ENCODE measurements at regions not wholly inside any gene's neighbourhood (a gene's known extent, or its start where the extent isn't known, plus 50 kb on each side); places are given as distances from the start of the nearest gene placed in this dataset.

GRCh38 chr5:88395264-88395663, 126.6 kb upstream of the TMEM161B start:
- Histone ChIP-seq H3K27me3 (ENCODE audit: control insufficient read depth in 4 of 4, insufficient read depth in 4 of 4, low read length in 3 of 4) (no peaks in the 10 kb centered on the region), H3K9me3 (ENCODE audit: control insufficient read depth in 4 of 4, low read length in 3 of 4) (no peaks in the 10 kb centered on the region), H3K4me1 (ENCODE audit: control insufficient read depth in 4 of 4, insufficient read depth in 4 of 4, low read length in 3 of 4) (no peaks in the 10 kb centered on the region), H3K36me3 (ENCODE audit: control insufficient read depth in 4 of 4, insufficient read depth in 3 of 4, low read depth in 1 of 4, low read length in 3 of 4) (no peaks in the 10 kb centered on the region), H3K9ac (ENCODE audit: low read depth in 1 of 2, low read length in 2 of 2) (no peak overlapping the region), H3K4me3 (ENCODE audit: low read depth in 1 of 3, low read length in 3 of 3) (no peak overlapping the region), H3K27ac (ENCODE audit: low read depth in 1 of 2, low read length in 2 of 2) (no peak overlapping the region)
- WGBS: 81% methylated on average over 4 of the region's 4 CpGs
- no peak for DNase-seq (ENCODE audit: low spot score)
- no peak for TF ChIP-seq NR2F2 (IDR thresholded peaks at IDR 0.05)
- TF ChIP-seq, protein P1, sequence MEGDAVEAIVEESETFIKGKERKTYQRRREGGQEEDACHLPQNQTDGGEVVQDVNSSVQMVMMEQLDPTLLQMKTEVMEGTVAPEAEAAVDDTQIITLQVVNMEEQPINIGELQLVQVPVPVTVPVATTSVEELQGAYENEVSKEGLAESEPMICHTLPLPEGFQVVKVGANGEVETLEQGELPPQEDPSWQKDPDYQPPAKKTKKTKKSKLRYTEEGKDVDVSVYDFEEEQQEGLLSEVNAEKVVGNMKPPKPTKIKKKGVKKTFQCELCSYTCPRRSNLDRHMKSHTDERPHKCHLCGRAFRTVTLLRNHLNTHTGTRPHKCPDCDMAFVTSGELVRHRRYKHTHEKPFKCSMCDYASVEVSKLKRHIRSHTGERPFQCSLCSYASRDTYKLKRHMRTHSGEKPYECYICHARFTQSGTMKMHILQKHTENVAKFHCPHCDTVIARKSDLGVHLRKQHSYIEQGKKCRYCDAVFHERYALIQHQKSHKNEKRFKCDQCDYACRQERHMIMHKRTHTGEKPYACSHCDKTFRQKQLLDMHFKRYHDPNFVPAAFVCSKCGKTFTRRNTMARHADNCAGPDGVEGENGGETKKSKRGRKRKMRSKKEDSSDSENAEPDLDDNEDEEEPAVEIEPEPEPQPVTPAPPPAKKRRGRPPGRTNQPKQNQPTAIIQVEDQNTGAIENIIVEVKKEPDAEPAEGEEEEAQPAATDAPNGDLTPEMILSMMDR (IDR thresholded peaks at IDR 0.05; ENCODE audit: low read depth, low read length, missing input control): no peak
- no peak for TF ChIP-seq EGR1 (IDR thresholded peaks at IDR 0.05; ENCODE audit: low read depth in 2 of 2)
- TF ChIP-seq HNF4A (conservative IDR thresholded peaks at IDR 0.05): no peak

DNA sequence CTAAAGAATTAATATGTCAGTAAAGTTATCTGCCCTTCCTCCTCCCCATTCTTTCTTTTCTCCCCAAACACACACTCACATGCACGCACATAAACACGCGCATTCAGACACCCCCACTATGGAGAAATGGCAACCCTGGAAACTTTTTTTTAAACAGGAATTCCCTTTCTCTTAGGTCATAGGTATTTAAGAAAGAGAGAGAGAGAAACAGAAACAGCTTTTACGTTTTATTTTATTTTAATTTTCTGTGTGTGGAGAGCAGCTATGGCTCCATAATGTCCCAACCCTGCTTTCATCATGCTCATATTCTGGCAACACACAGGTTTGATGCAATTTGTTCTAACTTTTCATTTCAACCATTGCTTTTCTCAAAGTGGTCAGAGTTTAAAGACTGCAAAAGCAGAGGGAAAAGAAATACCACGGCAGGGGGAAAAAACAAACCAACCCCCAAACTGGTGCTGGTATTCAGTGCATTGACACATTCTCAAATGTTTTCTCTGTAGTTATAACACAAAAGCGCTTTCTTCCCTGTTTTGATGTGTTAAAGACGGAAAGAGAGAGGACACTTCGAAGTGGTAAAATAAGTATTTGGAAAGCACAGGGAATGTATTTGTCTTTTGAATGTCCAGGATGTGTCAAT, 126.0 kb upstream of the TMEM161B start:
- no peaks in the 10 kb centered on the region for H3K36me3 ChIP-seq (ENCODE audit: control insufficient read depth in 4 of 4, insufficient read depth in 3 of 4, low read depth in 1 of 4, low read length in 3 of 4)
- H3K9me3 ChIP-seq (ENCODE audit: control insufficient read depth in 4 of 4, low read length in 3 of 4): no peaks in the 10 kb centered on the region
- H3K4me3 ChIP-seq (ENCODE audit: low read depth in 1 of 3, low read length in 3 of 3): no peak overlapping the region
- H3K27me3 ChIP-seq (ENCODE audit: control insufficient read depth in 4 of 4, insufficient read depth in 4 of 4, low read length in 3 of 4): no peaks in the 10 kb centered on the region
- no peak overlapping the region for H3K9ac ChIP-seq (ENCODE audit: low read depth in 1 of 2, low read length in 2 of 2)
- TF ChIP-seq, protein P1 (IDR thresholded peaks at IDR 0.05; ENCODE audit: low read depth, low read length, missing input control): no peak
- TF ChIP-seq SP1 (IDR thresholded peaks at IDR 0.05) (no peak), HNF4G (IDR thresholded peaks at IDR 0.05) (no peak), NR2F2 (IDR thresholded peaks at IDR 0.05) (no peak), ZBTB33 (IDR thresholded peaks at IDR 0.05) (no peak), TAF1 (conservative IDR thresholded peaks at IDR 0.05) (no peak), RAD21 (IDR thresholded peaks at IDR 0.05) (no peak), ATF3 (IDR thresholded peaks at IDR 0.05) (no peak), GABPA (IDR thresholded peaks at IDR 0.05 in 1 of 2, conservative IDR thresholded peaks at IDR 0.05 in 1 of 2) (no peak), JUND (IDR thresholded peaks at IDR 0.05) (no peak), RXRA (IDR thresholded peaks at IDR 0.05) (no peak), REST (IDR thresholded peaks at IDR 0.05) (no peak), HNF4A (conservative IDR thresholded peaks at IDR 0.05) (no peak), EGR1 (IDR thresholded peaks at IDR 0.05; ENCODE audit: low read depth in 2 of 2) (no peak), FOXA2 (IDR thresholded peaks at IDR 0.05) (no peak), YY1 (IDR thresholded peaks at IDR 0.05) (no peak), FOXA1 (IDR thresholded peaks at IDR 0.05) (no peak)
- TF ChIP-seq, protein P2, sequence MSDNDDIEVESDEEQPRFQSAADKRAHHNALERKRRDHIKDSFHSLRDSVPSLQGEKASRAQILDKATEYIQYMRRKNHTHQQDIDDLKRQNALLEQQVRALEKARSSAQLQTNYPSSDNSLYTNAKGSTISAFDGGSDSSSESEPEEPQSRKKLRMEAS (IDR thresholded peaks at IDR 0.05): no peak
- no peak for DNase-seq (ENCODE audit: low spot score)
- WGBS: 72% methylated on average over 8 of the region's 8 CpGs
- no peaks in the 10 kb centered on the region for H3K4me1 ChIP-seq (ENCODE audit: control insufficient read depth in 4 of 4, insufficient read depth in 4 of 4, low read length in 3 of 4)
- H3K27ac ChIP-seq (ENCODE audit: low read depth in 1 of 2, low read length in 2 of 2): no peak overlapping the region
